K562 (cell line): ENCODE measurements at regions not wholly inside any gene's neighbourhood (a gene's known extent, or its start where the extent isn't known, plus 50 kb on each side); places are given as distances from the start of the nearest gene placed in this dataset.

Source experiments
- CXXC5 ChIP-seq: fragments of 250-450 bp; sonication (Bioruptor Pico); IDR thresholded peaks from 2 replicates; pipeline ENCODE4 v1.8.0; 2022; ENCODE audit warnings: inconsistent platforms, mild to moderate bottlenecking, moderate library complexity
- ELF4 ChIP-seq: fragments of 450-650 bp; formaldehyde crosslinking; IDR thresholded peaks from 2 replicates; pipeline ENCODE4 v1.4.0; 2022; ENCODE audit warnings: missing genetic modification characterization
- EP400 ChIP-seq: fragments of 450-650 bp; IDR thresholded peaks from 2 replicates; pipeline ENCODE4 v1.6.1; 2017; ENCODE audit warnings: antibody characterized with exemption, mild to moderate bottlenecking, moderate library complexity
- HDAC2 ChIP-seq: fragments of 450-650 bp; IDR thresholded peaks from 2 replicates; pipeline ENCODE4 v1.6.1; 2016; ENCODE audit warnings: mild to moderate bottlenecking
- L3MBTL2 ChIP-seq: fragments of 450-650 bp; IDR thresholded peaks from 2 replicates; pipeline ENCODE4 v1.6.1; 2016; ENCODE audit warnings: mild to moderate bottlenecking, moderate library complexity
- NEUROD1 ChIP-seq: fragments of 150-350 bp; IDR thresholded peaks from 2 replicates; pipeline ENCODE4 v1.6.1; 2014; ENCODE audit warnings: borderline replicate concordance, low read length, low read depth; ENCODE audit not compliant: partially characterized antibody
- RAD21 ChIP-seq, 2 experiments: fragments of 250-450 bp in 1 of 2; fragments of 450-650 bp in 1 of 2; sonication (Bioruptor Pico) in 1 of 2; formaldehyde crosslinking in 1 of 2; IDR thresholded peaks in 1 of 2; conservative IDR thresholded peaks in 1 of 2; 2 replicates each; pipeline versions ENCODE4 v1.4.0 to v1.8.0; 2020 to 2022; ENCODE audit warnings: mild to moderate bottlenecking in 2 of 2, moderate library complexity in 1 of 2
- SMAD3 ChIP-seq: fragments of 450-650 bp; formaldehyde crosslinking; conservative IDR thresholded peaks from 2 replicates; pipeline ENCODE4 v1.4.0; 2020; ENCODE audit warnings: mild to moderate bottlenecking
- SMARCC2 ChIP-seq: fragments of 450-650 bp; IDR thresholded peaks from 2 replicates; pipeline ENCODE4 v1.6.1; 2017; ENCODE audit warnings: antibody characterized with exemption, moderate library complexity, mild to moderate bottlenecking, low read depth
- TAF9B ChIP-seq: fragments of 450-650 bp; IDR thresholded peaks from 2 replicates; pipeline ENCODE4 v1.6.1; 2018; ENCODE audit warnings: mild to moderate bottlenecking; ENCODE audit not compliant: partially characterized antibody
- ZHX1 ChIP-seq: fragments of 150-350 bp; conservative IDR thresholded peaks from 2 replicates; pipeline ENCODE4 v1.6.1; 2014; ENCODE audit warnings: low read length
- ZNF197 ChIP-seq: fragments of 200-800 bp; sonication (Bioruptor generic); IDR thresholded peaks from 2 replicates; pipeline ENCODE4 v1.6.1; 2016; ENCODE audit warnings: low read depth, missing genetic modification characterization, missing compliant biosample characterization
- ZNF263 ChIP-seq: sonication (generic); formaldehyde crosslinking; IDR thresholded peaks from 2 replicates; pipeline ENCODE4 v1.8.0; 2022; ENCODE audit warnings: mild to moderate bottlenecking, missing genetic modification reagents, borderline replicate concordance
- ZNF589 ChIP-seq: fragments of 200-800 bp; sonication (Bioruptor generic); IDR thresholded peaks from 2 replicates; pipeline ENCODE4 v1.6.1; 2016; ENCODE audit warnings: low read depth, missing genetic modification characterization, missing compliant biosample characterization
- ZNF764 ChIP-seq: fragments of 250-450 bp; sonication (Bioruptor Pico); IDR thresholded peaks from 2 replicates; pipeline ENCODE4 v1.4.0; 2020; ENCODE audit warnings: low read depth, mild to moderate bottlenecking, moderate library complexity
- ZNF766 ChIP-seq: fragments of 200-800 bp; sonication (Bioruptor generic); conservative IDR thresholded peaks from 2 replicates; pipeline ENCODE4 v1.6.1; 2016; ENCODE audit warnings: missing genetic modification characterization, missing compliant biosample characterization
- TF ChIP-seq, protein P1 (sequence below): fragments of 250-450 bp; sonication (Bioruptor Pico); IDR thresholded peaks from 2 replicates; pipeline ENCODE4 v1.4.0; 2020
- TF ChIP-seq, protein P2 (sequence below): fragments of 250-450 bp; sonication (Bioruptor Pico); IDR thresholded peaks from 2 replicates; pipeline ENCODE4 v1.5.0; 2021

DNA sequence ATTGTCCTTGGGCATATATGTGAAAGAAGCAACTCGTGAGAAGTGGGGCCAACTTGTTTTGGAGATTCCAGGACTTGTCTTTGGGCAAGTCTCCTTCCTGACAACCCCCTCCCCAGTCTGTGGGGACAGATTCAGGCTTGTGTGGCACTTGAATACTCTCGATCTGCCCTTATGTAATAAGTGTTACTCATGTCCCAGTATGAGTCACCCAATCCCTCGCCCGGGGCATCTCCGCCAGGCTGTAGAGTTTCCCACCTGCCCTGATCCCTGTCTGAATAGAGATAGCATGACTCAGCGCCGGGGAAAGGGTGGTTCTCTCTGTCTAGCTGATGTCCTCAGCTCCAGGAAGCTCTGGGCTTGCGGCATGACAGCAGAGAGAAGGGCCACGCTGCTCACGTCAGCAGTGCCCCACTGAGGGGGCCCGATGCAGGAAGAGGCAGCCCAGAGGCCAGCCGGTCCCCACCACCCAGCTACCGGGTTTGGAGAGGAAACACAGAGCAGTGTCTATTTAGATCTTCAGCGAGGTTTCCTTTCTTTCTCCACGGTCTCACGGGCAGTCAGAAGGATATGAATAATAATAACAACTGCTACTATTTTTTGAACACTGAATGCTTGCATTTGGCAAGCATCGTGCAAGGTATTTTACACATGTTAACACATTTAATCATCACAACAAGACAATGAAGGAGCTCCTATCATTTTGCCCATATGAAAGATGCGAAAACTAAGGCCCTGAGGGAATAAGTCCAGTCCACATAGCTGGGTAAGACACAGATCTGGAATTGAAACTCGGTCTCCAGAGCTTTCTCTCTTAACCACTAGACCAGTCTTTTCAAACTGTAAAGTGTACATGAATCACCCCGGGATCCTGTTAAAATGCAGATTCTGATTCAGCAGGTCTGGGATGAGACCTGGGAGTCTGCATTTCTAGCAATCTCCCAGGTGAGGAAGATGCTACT, 426.7 kb upstream of the MAF start (continued):
- TF ChIP-seq, protein P1, sequence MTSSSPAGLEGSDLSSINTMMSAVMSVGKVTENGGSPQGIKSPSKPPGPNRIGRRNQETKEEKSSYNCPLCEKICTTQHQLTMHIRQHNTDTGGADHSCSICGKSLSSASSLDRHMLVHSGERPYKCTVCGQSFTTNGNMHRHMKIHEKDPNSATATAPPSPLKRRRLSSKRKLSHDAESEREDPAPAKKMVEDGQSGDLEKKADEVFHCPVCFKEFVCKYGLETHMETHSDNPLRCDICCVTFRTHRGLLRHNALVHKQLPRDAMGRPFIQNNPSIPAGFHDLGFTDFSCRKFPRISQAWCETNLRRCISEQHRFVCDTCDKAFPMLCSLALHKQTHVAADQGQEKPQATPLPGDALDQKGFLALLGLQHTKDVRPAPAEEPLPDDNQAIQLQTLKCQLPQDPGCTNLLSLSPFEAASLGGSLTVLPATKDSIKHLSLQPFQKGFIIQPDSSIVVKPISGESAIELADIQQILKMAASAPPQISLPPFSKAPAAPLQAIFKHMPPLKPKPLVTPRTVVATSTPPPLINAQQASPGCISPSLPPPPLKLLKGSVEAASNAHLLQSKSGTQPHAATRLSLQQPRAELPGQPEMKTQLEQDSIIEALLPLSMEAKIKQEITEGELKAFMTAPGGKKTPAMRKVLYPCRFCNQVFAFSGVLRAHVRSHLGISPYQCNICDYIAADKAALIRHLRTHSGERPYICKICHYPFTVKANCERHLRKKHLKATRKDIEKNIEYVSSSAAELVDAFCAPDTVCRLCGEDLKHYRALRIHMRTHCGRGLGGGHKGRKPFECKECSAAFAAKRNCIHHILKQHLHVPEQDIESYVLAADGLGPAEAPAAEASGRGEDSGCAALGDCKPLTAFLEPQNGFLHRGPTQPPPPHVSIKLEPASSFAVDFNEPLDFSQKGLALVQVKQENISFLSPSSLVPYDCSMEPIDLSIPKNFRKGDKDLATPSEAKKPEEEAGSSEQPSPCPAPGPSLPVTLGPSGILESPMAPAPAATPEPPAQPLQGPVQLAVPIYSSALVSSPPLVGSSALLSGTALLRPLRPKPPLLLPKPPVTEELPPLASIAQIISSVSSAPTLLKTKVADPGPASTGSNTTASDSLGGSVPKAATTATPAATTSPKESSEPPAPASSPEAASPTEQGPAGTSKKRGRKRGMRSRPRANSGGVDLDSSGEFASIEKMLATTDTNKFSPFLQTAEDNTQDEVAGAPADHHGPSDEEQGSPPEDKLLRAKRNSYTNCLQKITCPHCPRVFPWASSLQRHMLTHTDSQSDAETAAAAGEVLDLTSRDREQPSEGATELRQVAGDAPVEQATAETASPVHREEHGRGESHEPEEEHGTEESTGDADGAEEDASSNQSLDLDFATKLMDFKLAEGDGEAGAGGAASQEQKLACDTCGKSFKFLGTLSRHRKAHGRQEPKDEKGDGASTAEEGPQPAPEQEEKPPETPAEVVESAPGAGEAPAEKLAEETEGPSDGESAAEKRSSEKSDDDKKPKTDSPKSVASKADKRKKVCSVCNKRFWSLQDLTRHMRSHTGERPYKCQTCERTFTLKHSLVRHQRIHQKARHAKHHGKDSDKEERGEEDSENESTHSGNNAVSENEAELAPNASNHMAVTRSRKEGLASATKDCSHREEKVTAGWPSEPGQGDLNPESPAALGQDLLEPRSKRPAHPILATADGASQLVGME = peak; percentile 91
- TF ChIP-seq, protein P2, sequence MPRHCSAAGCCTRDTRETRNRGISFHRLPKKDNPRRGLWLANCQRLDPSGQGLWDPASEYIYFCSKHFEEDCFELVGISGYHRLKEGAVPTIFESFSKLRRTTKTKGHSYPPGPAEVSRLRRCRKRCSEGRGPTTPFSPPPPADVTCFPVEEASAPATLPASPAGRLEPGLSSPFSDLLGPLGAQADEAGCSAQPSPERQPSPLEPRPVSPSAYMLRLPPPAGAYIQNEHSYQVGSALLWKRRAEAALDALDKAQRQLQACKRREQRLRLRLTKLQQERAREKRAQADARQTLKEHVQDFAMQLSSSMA (CRISPR knock-in tag) = no peak
- 0 out of 2 replicates have a peak, but pooled peaks have one; percentile 37 for TF ChIP-seq ELF4 (CRISPR knock-in tag)
- TF ChIP-seq CXXC5 = peak; percentile 50; the same call in 1 of the 2 replicates
- peak; percentile 74; the same call in 1 of the 2 replicates for TF ChIP-seq SMAD3 (CRISPR knock-in tag)
- peak; percentile 51 for TF ChIP-seq NEUROD1
- TF ChIP-seq ZNF589 (CRISPR knock-in tag) = peak; percentile 59
- TF ChIP-seq RAD21 (CRISPR knock-in tag; conservative IDR thresholded peaks at IDR 0.05 in 1 of 2, IDR thresholded peaks at IDR 0.05 in 1 of 2) = 0 out of 4 replicates have a peak, but pooled peaks of 1 of the 2 experiments have one; percentile 21
- peak; percentile 73; the same call in 1 of the 2 replicates for TF ChIP-seq HDAC2
- TF ChIP-seq SMARCC2 = peak; percentile 82
- peak; percentile 81 for TF ChIP-seq L3MBTL2
- TF ChIP-seq ZNF263 = no peak
- no peak for TF ChIP-seq ZHX1
- peak; percentile 50 for TF ChIP-seq TAF9B
- no peak for TF ChIP-seq ZNF197 (CRISPR knock-in tag)
- peak; percentile 54; the same call in 1 of the 2 replicates for TF ChIP-seq ZNF766 (CRISPR knock-in tag)
- TF ChIP-seq ZNF764 (CRISPR knock-in tag) = no peak
- TF ChIP-seq EP400 = peak; percentile 27; the same call in 1 of the 2 replicates
